Stimulated activated CD8-positive, alpha-beta memory T cell treated with anti-CD3 and anti-CD28 coated beads, Interleukin-15, amount 100 ng/mL, for 24 hours (primary cell): ENCODE measurements at regions not wholly inside any gene's neighbourhood (a gene's known extent, or its start where the extent isn't known, plus 50 kb on each side); places are given as distances from the start of the nearest gene placed in this dataset.
"Not testable (repeated sequence)": the region's sequence is repeated elsewhere in the genome, so short reads cannot be mapped to it uniquely, and the experiment has no call there.

ENCODE experiments used
- DNase-seq: peaks from one replicate; pipeline ENCODE4 v3.0.0-alpha.2; 2020; ENCODE audit warnings: low read depth

GRCh38 chr7:32816409-32816948 is 75.1 kb downstream of the KBTBD2 start:
- not testable (repeated sequence) for DNase-seq

- DNase-seq, result not testable (repeated sequence)
Measured at GRCh38 chr7:32814779-32815178, 76.8 kb downstream of the KBTBD2 start.

- DNase-seq, result no peak
Measured at GRCh38 chr7:32809871-32810270, 81.7 kb downstream of the KBTBD2 start.

DNA sequence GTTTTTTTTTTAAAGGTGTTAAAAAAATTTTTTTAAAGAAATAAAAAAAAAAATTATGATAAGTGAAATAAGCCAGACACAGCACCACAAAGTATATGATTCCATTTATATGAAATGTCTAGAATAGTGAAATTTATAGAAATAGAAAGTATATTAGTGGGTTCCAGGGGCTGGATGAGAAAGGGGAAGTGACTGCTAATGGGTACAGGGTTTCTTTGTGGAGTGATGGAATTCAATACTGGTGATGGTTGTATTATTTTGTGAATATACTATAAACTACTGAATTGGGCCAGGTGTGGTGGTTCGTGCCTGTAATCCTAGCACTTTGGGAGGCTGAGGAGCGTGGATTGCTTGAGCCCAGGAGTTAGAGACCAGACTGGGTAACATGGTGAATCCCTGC is 82.2 kb downstream of the KBTBD2 start:
- DNase-seq, result no peak

- DNase-seq, result no peak
Measured at GRCh38 chr7:32803406-32804141, 88.0 kb downstream of the KBTBD2 start.

GRCh38 chr7:32802305-32802910 is 89.2 kb downstream of the KBTBD2 start:
- no peak for DNase-seq

DNA sequence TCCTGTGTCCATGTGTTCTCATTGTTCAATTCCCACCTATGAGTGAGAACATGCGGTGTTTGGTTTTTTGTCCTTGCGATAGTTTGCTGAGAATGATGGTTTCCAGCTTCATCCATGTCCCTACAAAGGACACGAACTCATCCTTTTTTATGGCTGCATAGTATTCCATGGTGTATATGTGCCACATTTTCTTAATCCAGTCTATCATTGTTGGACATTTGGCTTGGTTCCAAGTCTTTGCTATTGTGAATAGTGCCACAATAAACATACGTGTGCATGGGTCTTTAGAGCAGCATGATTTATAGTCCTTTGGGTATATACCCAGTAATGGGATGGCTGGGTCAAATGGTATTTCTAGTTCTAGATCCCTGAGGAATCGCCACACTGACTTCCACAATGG is 98.5 kb downstream of the KBTBD2 start:
- DNase-seq, result not testable (repeated sequence)

DNA sequence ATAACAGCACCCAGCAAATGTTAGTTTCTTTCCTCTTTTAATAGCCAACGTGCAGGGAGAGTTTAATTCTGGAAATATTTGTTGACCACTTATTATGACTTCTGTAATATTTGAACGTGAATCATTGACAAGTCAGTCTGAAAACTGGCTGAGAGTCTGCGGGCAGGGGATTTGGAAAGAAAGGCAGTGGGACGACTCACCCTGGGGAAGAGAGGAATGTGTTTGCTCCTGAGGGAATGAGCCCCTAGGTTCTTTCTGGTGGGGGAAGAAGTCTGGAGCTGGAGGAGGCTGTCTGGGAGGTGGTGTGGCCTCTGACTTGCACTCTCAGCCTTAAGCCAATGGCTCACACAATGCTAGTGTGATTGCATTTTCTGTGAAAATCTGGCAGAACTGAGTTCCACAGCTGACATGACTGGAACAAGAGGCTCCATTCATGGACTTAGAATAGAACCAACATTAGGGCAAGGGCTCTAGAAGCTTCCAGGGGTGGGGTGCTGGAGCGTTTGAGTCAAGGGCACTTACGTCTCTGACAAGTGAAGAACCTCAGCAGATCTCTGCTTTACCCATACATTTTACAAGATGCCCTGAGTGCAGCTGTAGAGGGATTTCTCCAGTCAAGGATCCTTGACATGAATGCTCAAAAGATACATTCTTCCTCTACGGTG is 100.7 kb downstream of the KBTBD2 start:
- DNase-seq, result not testable (repeated sequence)

GRCh38 chr7:32789266-32789665 is 102.3 kb downstream of the KBTBD2 start:
- DNase-seq, result not testable (repeated sequence)

DNA sequence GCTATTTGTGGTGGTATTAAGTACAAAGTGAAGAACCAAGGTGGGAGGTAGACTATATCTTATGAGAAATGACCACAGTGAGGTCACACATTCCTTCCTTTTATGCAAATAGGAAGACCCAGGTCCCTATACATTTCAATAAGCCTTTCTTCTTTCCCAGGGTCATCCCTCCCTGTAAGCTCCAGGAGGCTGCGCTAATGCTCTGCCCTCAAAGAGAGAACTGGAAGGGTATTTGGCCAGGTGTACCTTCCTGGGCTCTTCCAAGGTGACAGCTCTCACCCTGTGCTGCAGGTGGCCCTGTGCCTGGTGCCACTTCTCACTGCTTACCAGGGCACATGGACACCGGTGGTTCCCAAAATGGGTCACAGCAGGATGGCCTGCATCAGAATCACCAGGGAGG is 103.4 kb downstream of the KBTBD2 start:
- not testable (repeated sequence) for DNase-seq

GRCh38 chr7:32785365-32785944 is 106.1 kb downstream of the KBTBD2 start:
- not testable (repeated sequence) for DNase-seq

- not testable (repeated sequence) for DNase-seq
Measured at GRCh38 chr7:32779895-32780294, 111.7 kb downstream of the KBTBD2 start.

- DNase-seq, result no peak
Measured at GRCh38 chr7:32779167-32779566, 112.4 kb downstream of the KBTBD2 start.

DNA sequence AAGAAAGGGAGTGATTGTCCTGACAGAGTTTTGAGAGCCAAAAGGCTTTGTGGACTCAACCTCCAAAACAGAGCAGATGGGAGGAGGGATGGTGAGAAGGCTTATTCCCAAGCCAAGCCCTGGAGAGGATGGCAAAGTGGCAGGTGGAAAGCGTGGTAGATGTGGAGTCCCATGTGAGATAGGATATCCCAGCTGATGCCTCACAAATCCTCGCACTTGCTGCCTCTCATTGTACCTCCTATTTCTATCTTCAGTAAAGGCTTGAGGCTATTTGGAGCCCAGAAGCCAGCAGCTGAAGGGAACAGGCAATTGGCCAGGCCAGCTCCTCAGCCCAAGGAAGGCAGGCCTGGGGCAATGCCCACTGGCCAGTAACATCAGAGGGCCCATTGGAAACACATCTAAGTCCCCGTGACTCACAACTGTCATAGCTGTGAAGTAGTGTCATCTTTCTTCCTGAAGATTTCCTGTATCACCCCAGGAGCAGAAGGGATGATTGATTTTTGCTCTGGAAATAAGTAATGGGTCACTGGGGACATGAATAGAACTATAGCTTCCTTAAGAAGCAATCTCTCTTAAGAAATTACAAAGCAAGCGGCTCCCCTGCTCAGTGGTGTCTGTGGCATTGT is 114.4 kb downstream of the KBTBD2 start:
- DNase-seq, result not testable (repeated sequence)

GRCh38 chr7:32776318-32776717 is 115.2 kb downstream of the KBTBD2 start:
- not testable (repeated sequence) for DNase-seq

GRCh38 chr7:32775809-32776208 is 115.8 kb downstream of the KBTBD2 start:
- DNase-seq, result not testable (repeated sequence)

- DNase-seq, result no peak
Measured at GRCh38 chr7:32774541-32774951, 117.0 kb downstream of the KBTBD2 start.

DNA sequence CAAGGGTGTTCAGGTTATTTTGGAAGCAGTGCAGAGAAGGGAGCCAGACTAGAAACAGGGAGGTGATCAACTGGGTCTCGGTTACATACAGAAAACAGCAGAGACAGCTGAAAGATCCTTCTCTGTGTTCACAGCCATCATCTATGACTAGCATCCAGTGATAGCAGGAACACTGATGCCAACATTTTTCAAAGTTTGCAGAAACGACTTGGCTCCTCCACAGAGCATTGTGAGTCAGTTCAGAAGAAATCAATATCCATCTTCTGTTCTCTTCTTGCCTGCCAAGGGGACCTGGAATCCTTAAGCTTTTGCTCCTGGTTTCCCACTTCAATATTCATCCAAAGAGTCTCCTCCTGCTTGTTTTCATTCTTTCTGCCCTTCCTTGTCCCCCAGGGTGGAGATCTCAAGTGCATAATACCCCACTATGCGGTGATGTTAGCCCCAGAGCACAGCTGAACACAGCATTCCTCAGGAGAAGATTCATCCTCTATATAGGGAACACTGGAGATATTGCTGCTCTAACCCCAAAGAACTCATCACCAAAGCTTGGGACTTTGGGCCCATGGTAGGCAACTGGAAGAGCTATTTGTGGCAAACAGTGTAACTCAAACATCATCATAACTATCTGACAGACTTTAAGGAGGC is 122.6 kb downstream of the KBTBD2 start:
- DNase-seq, result not testable (repeated sequence)

DNA sequence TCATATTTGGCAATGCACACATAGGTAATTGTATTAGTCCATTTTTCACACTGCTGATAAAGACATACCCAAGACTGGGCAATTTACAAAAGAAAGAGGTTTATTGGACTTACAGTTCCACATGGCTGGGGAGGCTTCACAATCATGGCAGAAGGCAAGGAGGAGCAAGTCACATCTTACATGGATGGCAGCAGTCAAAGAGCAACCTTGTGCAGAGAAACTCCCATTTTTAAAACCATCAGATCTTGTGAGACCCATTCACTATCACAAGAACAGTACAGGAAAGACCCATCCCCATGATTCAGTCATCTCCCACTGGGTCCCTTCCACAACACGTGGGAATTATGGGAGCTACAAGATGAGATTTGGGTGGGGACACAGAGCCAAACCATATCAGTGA is 123.2 kb downstream of the KBTBD2 start:
- not testable (repeated sequence) for DNase-seq

- DNase-seq, result not testable (repeated sequence)
Measured at GRCh38 chr7:32765649-32766251, 125.8 kb downstream of the KBTBD2 start.

- DNase-seq, result no peak
Measured at GRCh38 chr7:32765185-32765584, 126.4 kb downstream of the KBTBD2 start.
